Effector memory CD8-positive, alpha-beta T cell (primary cell): ENCODE measurements at regions not wholly inside any gene's neighbourhood (a gene's known extent, or its start where the extent isn't known, plus 50 kb on each side); places are given as distances from the start of the nearest gene placed in this dataset.

Experiments
- ATAC-seq: fragments of 150-1000 bp; cut with Tn5 transposase; replicated peaks from 2 replicates; pipeline ENCODE4 v1.10.0; 2021; ENCODE audit warnings: mild to moderate bottlenecking, moderate library complexity
- DNase-seq, 3 experiments: peaks; one replicate each; pipeline ENCODE4 v3.0.0; 2021
- H3K27ac Mint-ChIP-seq, 2 donors: one replicate each; pipeline ENCODE4 v1.8.0; 2022; ENCODE audit warnings: mild to moderate bottlenecking in 2 of 2, mixed read lengths in 2 of 2, moderate library complexity in 2 of 2
- H3K27me3 Mint-ChIP-seq, 2 donors: one replicate each; pipeline ENCODE4 v1.8.0; 2022; ENCODE audit warnings: mixed read lengths in 2 of 2
- H3K36me3 Mint-ChIP-seq: one replicate; pipeline ENCODE4 v1.8.0; 2022; ENCODE audit warnings: mild to moderate bottlenecking, moderate library complexity, mixed read lengths; ENCODE audit not compliant: insufficient read depth
- H3K4me1 Mint-ChIP-seq, 2 donors: one replicate each; pipeline ENCODE4 v1.8.0; 2022; ENCODE audit warnings: low read depth in 2 of 2, mixed read lengths in 2 of 2
- H3K4me3 Mint-ChIP-seq, 2 donors: one replicate each; pipeline ENCODE4 v1.8.0; 2022; ENCODE audit warnings: mild to moderate bottlenecking in 2 of 2, mixed read lengths in 2 of 2, moderate library complexity in 2 of 2
- H3K9me3 Mint-ChIP-seq, 2 donors: one replicate each; pipeline ENCODE4 v1.8.0; 2022; ENCODE audit warnings: mixed read lengths in 2 of 2

GRCh38 chr4:139611391-139611790 lies 54.2 kb upstream of the MGST2 start:
- ATAC-seq, result no peak

GRCh38 chr4:139609647-139610046 lies 53.6 kb upstream of the SETD7 start:
- Mint-ChIP-seq H3K9me3 (no peaks in the 10 kb centered on the region), H3K36me3 (no peaks in the 10 kb centered on the region), H3K27me3 (peaks cover 42 to 52% of the 10 kb centered on the region in 2 donors), H3K4me3 (no peak overlapping the region), H3K27ac (no peak overlapping the region), H3K4me1 (peaks cover 11 to 14% of the 10 kb centered on the region in 2 donors)
- no peak for ATAC-seq
- no peak for DNase-seq

More at GRCh38 chr4:139611391-139611790, 54.2 kb upstream of the MGST2 start:
- peaks cover 26 to 38% of the 10 kb centered on the region in 2 donors for H3K27me3 Mint-ChIP-seq
- H3K36me3 Mint-ChIP-seq, result no peaks in the 10 kb centered on the region
- DNase-seq, result no peak
- H3K4me1 Mint-ChIP-seq, result peaks cover 6 to 8% of the 10 kb centered on the region in 2 donors
- no peak overlapping the region for H3K4me3 Mint-ChIP-seq
- H3K27ac Mint-ChIP-seq, result no peak overlapping the region
- H3K9me3 Mint-ChIP-seq, result no peaks in the 10 kb centered on the region

- Mint-ChIP-seq H3K27ac (no peak overlapping the region), H3K4me3 (no peak overlapping the region), H3K9me3 (no peaks in the 10 kb centered on the region), H3K4me1 (peaks cover 11 to 14% of the 10 kb centered on the region in 2 donors), H3K27me3 (peaks cover 42 to 49% of the 10 kb centered on the region in 2 donors), H3K36me3 (no peaks in the 10 kb centered on the region)
- no peak for ATAC-seq
- DNase-seq, result no peak
Measured at GRCh38 chr4:139607502-139608060, 51.6 kb upstream of the SETD7 start.

DNA sequence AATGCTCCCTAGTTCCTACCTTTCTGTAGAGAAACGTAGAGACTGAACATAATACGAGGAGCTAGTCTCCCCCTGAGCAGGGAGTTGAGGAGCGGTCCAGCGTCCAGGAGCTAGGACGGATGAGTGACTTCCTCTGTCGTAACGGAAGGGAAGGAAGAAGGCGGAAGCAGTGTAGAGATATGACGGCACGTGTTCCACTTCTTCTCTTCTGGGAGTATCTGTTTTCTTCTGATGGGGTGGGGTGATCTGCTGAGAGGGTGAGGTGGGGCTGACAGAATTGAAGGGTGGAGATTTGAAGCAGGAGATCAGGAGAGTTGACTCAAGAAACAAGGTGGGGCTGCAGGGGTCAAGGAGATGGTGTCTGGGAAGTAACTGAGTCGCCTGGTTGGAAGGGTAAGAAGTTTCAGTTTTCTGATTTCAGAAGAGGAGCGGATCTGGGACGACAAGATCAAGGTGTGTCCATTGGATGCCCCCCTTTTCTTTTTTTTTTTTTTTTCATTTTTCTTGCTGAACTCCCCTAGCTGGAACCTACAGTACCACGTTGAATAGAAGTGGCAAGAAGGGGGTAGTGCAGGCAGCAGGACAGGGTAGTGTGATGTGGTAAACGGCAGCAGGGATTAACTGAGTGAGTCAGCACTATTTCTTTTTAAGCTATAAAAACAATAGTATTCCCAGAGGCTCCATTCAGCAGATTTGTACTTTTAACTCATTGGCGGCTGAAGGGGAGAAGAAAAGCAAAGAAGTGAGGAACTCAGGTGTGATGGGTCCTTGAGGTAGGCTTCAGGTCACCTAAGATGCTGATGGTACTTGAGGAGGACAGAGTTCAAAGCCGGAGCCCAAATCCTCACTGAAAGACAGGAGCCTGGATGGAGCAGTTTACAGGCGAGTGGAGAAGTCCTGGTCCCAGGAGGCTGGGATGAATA lies 50.8 kb upstream of the SETD7 start:
- Mint-ChIP-seq H3K27me3 (peaks cover 42 to 45% of the 10 kb centered on the region in 2 donors), H3K4me1 (peaks cover 11 to 14% of the 10 kb centered on the region in 2 donors), H3K9me3 (no peaks in the 10 kb centered on the region), H3K4me3 (peak overlapping the region; percentile 58 to 67), H3K27ac (peak overlapping the region; percentile 15 to 38), H3K36me3 (no peaks in the 10 kb centered on the region)
- ATAC-seq, result peak; percentile 51
- DNase-seq, result no peak

GRCh38 chr4:139606103-139606502 lies 50.1 kb upstream of the SETD7 start:
- ATAC-seq, result no peak
- Mint-ChIP-seq H3K36me3 (no peaks in the 10 kb centered on the region), H3K27me3 (peaks cover 42 to 44% of the 10 kb centered on the region in 2 donors)

More at GRCh38 chr4:139606103-139606502, 50.1 kb upstream of the SETD7 start:
- no peak for DNase-seq
- peak overlapping the region; percentile 58 to 67 for H3K4me3 Mint-ChIP-seq
- no peaks in the 10 kb centered on the region for H3K9me3 Mint-ChIP-seq
- peak overlapping the region; percentile 15 to 38 for H3K27ac Mint-ChIP-seq
- H3K4me1 Mint-ChIP-seq, result peaks cover 11 to 14% of the 10 kb centered on the region in 2 donors
